LNCaP clone FGC (cell line): ENCODE measurements at regions not wholly inside any gene's neighbourhood (a gene's known extent, or its start where the extent isn't known, plus 50 kb on each side); places are given as distances from the start of the nearest gene placed in this dataset.
A peak's percentile ranks its signal among the peaks of the same experiment; 100 is the strongest.

Experiments
- DNase-seq: peaks from one replicate; pipeline ENCODE4 v3.0.0-alpha.2; 2011; ENCODE audit warnings: low read depth
- H3K4me3 ChIP-seq: 2 replicates; pipeline ENCODE4 v1.5.1; 2011; ENCODE audit warnings: mild to moderate bottlenecking, low read depth, low read length, control low read depth
- CTCF ChIP-seq: IDR thresholded peaks from 2 replicates; pipeline ENCODE4 v1.5.1; 2012; ENCODE audit warnings: mild to moderate bottlenecking; ENCODE audit not compliant: control insufficient read depth, insufficient read depth; ENCODE audit errors: extremely low read depth

- DNase-seq = no peak
- no peak overlapping the region for H3K4me3 ChIP-seq
- no peak for TF ChIP-seq CTCF
Observed at GRCh38 chr1:181160322-181160721, 71.8 kb downstream of the IER5 start.

- no peak for TF ChIP-seq CTCF
- H3K4me3 ChIP-seq = no peak overlapping the region
- no peak for DNase-seq
Observed at GRCh38 chr1:181160998-181161870, 72.7 kb downstream of the IER5 start.

GRCh38 chr1:181163662-181164061 is 75.2 kb downstream of the IER5 start:
- no peak for DNase-seq
- H3K4me3 ChIP-seq = no peak overlapping the region
- no peak for TF ChIP-seq CTCF

GRCh38 chr1:181166377-181167196 is 78.1 kb downstream of the IER5 start:
- peak; percentile 90 for TF ChIP-seq CTCF
- no peak overlapping the region for H3K4me3 ChIP-seq
- peak; percentile 27 for DNase-seq

GRCh38 chr1:181169281-181169865 is 80.9 kb downstream of the IER5 start:
- no peak for TF ChIP-seq CTCF
- H3K4me3 ChIP-seq = no peak overlapping the region
- no peak for DNase-seq

- no peak for DNase-seq
- H3K4me3 ChIP-seq = no peak overlapping the region
- no peak for TF ChIP-seq CTCF
Observed at GRCh38 chr1:181170194-181170593, 81.7 kb downstream of the IER5 start.
